Trophoblast cell (in vitro differentiated cells and primary cell): ENCODE measurements at regions not wholly inside any gene's neighbourhood (a gene's known extent, or its start where the extent isn't known, plus 50 kb on each side); places are given as distances from the start of the nearest gene placed in this dataset.

Source experiments
- DNase-seq, 2 donors: peaks; one replicate each; pipeline ENCODE4 v3.0.0-alpha.2; 2016
- H2AFZ ChIP-seq: 2 replicates; pipeline ENCODE4 v1.6.1; 2013; ENCODE audit warnings: low read length, moderate library complexity, mild to moderate bottlenecking; ENCODE audit not compliant: insufficient read depth, poor library complexity
- H2AK5ac ChIP-seq: 2 replicates; pipeline ENCODE4 v1.6.1; 2013; ENCODE audit warnings: mild to moderate bottlenecking, low read length
- H2BK120ac ChIP-seq: 2 replicates; pipeline ENCODE4 v1.6.1; 2013; ENCODE audit warnings: low read length, mild to moderate bottlenecking, moderate library complexity; ENCODE audit not compliant: insufficient read depth, poor library complexity
- H2BK12ac ChIP-seq: 2 replicates; pipeline ENCODE4 v1.6.1; 2013; ENCODE audit warnings: mild to moderate bottlenecking, low read length, moderate library complexity
- H2BK5ac ChIP-seq: 2 replicates; pipeline ENCODE4 v1.6.1; 2013; ENCODE audit warnings: low read length, low read depth, moderate library complexity, mild to moderate bottlenecking; ENCODE audit not compliant: poor library complexity
- H3K14ac ChIP-seq: 2 replicates; pipeline ENCODE4 v1.6.1; 2013; ENCODE audit warnings: mild to moderate bottlenecking, low read length
- H3K18ac ChIP-seq: 2 replicates; pipeline ENCODE4 v1.6.1; 2013; ENCODE audit warnings: mild to moderate bottlenecking, low read length
- H3K23ac ChIP-seq: 2 replicates; pipeline ENCODE4 v1.6.1; 2013; ENCODE audit warnings: low read length
- H3K27ac ChIP-seq: 2 replicates; pipeline ENCODE4 v1.5.1; 2013; ENCODE audit warnings: low read depth, mild to moderate bottlenecking, inconsistent platforms, low read length, moderate library complexity
- H3K27me3 ChIP-seq: 2 replicates; pipeline ENCODE4 v1.6.1; 2013; ENCODE audit warnings: inconsistent platforms, mild to moderate bottlenecking, low read length, moderate library complexity; ENCODE audit not compliant: insufficient read depth
- H3K36me3 ChIP-seq, 2 experiments: 1 replicate in 1 of 2; 2 replicates in 1 of 2; pipeline ENCODE4 v1.6.1; 2013; ENCODE audit warnings: low read length in 2 of 2, mild to moderate bottlenecking in 2 of 2, moderate library complexity in 1 of 2; ENCODE audit not compliant: insufficient read depth in 2 of 2, control insufficient read depth in 1 of 2
- H3K4ac ChIP-seq: 2 replicates; pipeline ENCODE4 v1.6.1; 2013; ENCODE audit warnings: low read depth, mild to moderate bottlenecking, low read length, moderate library complexity
- H3K4me1 ChIP-seq, 2 experiments: 1 replicate in 1 of 2; 2 replicates in 1 of 2; pipeline ENCODE4 v1.6.1; 2013; ENCODE audit warnings: low read length in 2 of 2, mild to moderate bottlenecking in 2 of 2, moderate library complexity in 1 of 2; ENCODE audit not compliant: insufficient read depth in 2 of 2, control insufficient read depth in 1 of 2
- H3K4me2 ChIP-seq: 2 replicates; pipeline ENCODE4 v1.6.1; 2013; ENCODE audit warnings: inconsistent platforms, mild to moderate bottlenecking, low read length, moderate library complexity
- H3K4me3 ChIP-seq: 2 replicates; pipeline ENCODE4 v1.5.1; 2013; ENCODE audit warnings: mild to moderate bottlenecking, low read depth, low read length, inconsistent platforms
- H3K79me1 ChIP-seq: one replicate; pipeline ENCODE4 v1.6.1; 2013; ENCODE audit warnings: low read length
- H3K79me2 ChIP-seq: 2 replicates; pipeline ENCODE4 v1.6.1; 2013; ENCODE audit warnings: low read length, mild to moderate bottlenecking; ENCODE audit not compliant: control insufficient read depth, insufficient read depth, poor library complexity
- H3K9ac ChIP-seq: 2 replicates; pipeline ENCODE4 v1.6.1; 2013; ENCODE audit warnings: mild to moderate bottlenecking, low read length
- H3K9me3 ChIP-seq: 2 replicates; pipeline ENCODE4 v1.6.1; 2013; ENCODE audit warnings: low read depth, mild to moderate bottlenecking, control low read depth, inconsistent platforms, low read length; ENCODE audit not compliant: insufficient read depth
- H4K12ac ChIP-seq: 2 replicates; pipeline ENCODE4 v1.6.1; 2013; ENCODE audit warnings: low read depth, mild to moderate bottlenecking, low read length, moderate library complexity
- H4K8ac ChIP-seq: 2 replicates; pipeline ENCODE4 v1.6.1; 2013; ENCODE audit warnings: low read depth, mild to moderate bottlenecking, low read length, moderate library complexity
- H4K91ac ChIP-seq: one replicate; pipeline ENCODE4 v1.6.1; 2013; ENCODE audit warnings: low read depth, mild to moderate bottlenecking, low read length, moderate library complexity
- WGBS: extraction: QIAGEN DNeasy Blood & Tissue Kit; methylation state at CpG from one replicate; pipeline ENCODE4 v1.1.7; 2013; ENCODE audit warnings: missing lambda C conversion rate; ENCODE audit not compliant: insufficient read length, insufficient coverage; ENCODE audit errors: extremely low coverage; 5-methylcytosine and 5-hydroxymethylcytosine counted together

DNA sequence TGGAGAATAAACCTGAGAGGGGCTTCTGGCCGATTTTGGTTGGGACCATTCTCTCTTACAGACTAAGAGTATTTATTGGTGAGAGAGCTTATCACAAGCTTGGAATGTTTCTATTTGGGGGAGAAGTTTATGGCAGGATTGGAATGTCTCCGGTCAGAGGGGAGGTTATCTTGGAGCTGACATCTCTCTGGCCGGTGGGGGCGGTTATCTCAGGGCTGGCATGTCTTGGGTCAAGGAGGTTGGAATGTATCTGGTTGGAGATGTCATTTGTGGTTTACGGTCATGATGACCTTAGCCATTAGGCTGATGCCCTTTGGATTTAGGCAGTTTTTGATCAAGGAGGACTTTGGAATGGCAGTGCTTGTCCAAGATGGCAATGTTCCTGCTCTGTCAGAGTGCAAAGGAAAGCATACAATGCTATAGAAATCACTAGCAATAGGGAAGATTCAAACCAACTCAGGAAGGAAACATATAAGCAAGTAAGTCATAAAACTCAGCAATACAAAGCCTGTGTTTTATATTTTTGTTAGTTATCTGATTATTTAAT, 362.4 kb upstream of the LRATD1 start:
- Histone ChIP-seq H3K4me2 (no peak overlapping the region), H3K4ac (no peak overlapping the region), H3K79me1 (no peaks in the 10 kb centered on the region), H3K9ac (no peak overlapping the region), H2AFZ (no peak overlapping the region), H2BK12ac (no peak overlapping the region), H4K12ac (no peak overlapping the region), H3K27ac (no peak overlapping the region), H3K36me3 (no peaks in the 10 kb centered on the region), H2BK5ac (no peak overlapping the region), H3K4me3 (no peak overlapping the region), H3K9me3 (no peaks in the 10 kb centered on the region), H3K4me1 (no peaks in the 10 kb centered on the region), H2AK5ac (no peak overlapping the region), H4K8ac (no peak overlapping the region), H3K18ac (no peak overlapping the region), H2BK120ac (no peak overlapping the region), H3K27me3 (no peaks in the 10 kb centered on the region), H3K23ac (no peak overlapping the region), H4K91ac (no peak overlapping the region), H3K79me2 (no peaks in the 10 kb centered on the region), H3K14ac (no peak overlapping the region)
- WGBS: no CpG with 5 or more reads among the region's 5 CpGs
- DNase-seq: no peak

DNA sequence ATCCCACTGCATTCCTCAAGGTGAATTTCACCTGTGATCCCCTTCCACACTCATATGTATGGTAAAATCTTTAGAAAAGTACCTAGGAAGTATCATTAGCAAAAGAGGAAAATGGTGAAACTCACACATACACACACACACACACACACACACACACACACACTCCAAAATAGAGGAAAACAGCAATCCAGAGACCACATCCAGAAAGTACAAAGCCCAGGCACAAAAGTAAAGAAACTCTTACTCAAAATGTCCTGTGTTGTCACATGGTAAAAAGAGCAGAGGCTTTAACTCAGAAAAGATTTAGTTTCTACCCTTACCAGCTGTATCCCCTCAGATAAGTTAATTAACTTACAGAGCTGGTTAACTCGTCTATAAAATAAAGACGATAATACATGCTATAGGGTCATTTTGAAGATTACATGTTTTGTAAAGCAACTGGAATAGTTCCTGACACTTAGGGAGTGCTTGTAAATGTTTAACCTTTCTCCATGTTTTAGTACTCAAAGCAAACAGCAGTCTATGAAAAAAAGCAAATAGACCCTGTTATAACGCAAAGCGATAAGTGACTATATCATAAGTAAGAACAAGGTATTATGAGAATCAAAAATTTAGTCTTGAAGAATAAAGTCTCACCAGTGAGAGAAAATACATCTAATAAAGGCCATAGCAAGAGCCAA, 360.0 kb upstream of the LRATD1 start:
- H2BK5ac ChIP-seq: no peak overlapping the region
- H2BK120ac ChIP-seq: no peak overlapping the region
- H3K79me1 ChIP-seq: no peaks in the 10 kb centered on the region
- no peak overlapping the region for H3K27ac ChIP-seq
- H2AFZ ChIP-seq: no peak overlapping the region
- no CpG with 5 or more reads among the region's 4 CpGs for WGBS
- no peak overlapping the region for H4K91ac ChIP-seq
- no peak overlapping the region for H3K14ac ChIP-seq
- no peak overlapping the region for H3K4me3 ChIP-seq
- no peaks in the 10 kb centered on the region for H3K9me3 ChIP-seq
- H2BK12ac ChIP-seq: no peak overlapping the region
- H3K4me1 ChIP-seq: no peaks in the 10 kb centered on the region
- H4K8ac ChIP-seq: no peak overlapping the region
- no peak overlapping the region for H3K23ac ChIP-seq
- no peaks in the 10 kb centered on the region for H3K36me3 ChIP-seq
- no peak overlapping the region for H2AK5ac ChIP-seq
- H3K4me2 ChIP-seq: no peak overlapping the region
- no peak overlapping the region for H3K18ac ChIP-seq
- no peak overlapping the region for H3K9ac ChIP-seq
- H4K12ac ChIP-seq: no peak overlapping the region
- H3K4ac ChIP-seq: no peak overlapping the region
- H3K27me3 ChIP-seq: no peaks in the 10 kb centered on the region
- no peak for DNase-seq
- no peaks in the 10 kb centered on the region for H3K79me2 ChIP-seq

DNA sequence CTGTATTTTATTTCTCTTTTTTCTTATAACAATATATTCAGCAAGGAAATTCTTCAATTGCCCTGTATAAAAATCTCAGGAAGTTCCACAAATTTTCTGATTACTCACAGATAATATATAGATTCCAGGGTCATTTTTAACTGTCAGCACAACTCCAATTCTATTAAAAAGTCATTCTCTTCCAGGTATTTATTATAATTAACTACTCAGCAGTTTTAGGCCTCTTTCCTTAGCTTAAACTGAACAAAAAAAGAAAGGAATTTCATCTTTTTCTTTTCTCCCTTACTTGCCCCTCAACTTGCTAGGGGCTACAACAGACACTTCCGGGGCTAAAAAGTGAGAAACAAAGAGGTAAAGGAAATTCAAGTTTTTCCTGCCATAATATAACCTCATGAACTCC, 358.9 kb upstream of the LRATD1 start:
- Histone ChIP-seq H2AFZ (no peak overlapping the region), H2BK120ac (no peak overlapping the region), H3K14ac (no peak overlapping the region), H2BK12ac (no peak overlapping the region), H3K79me1 (no peaks in the 10 kb centered on the region), H3K27me3 (no peaks in the 10 kb centered on the region), H4K8ac (no peak overlapping the region), H3K4ac (no peak overlapping the region), H2BK5ac (no peak overlapping the region), H2AK5ac (no peak overlapping the region), H3K4me2 (no peak overlapping the region), H4K12ac (no peak overlapping the region), H3K36me3 (no peaks in the 10 kb centered on the region), H3K18ac (no peak overlapping the region), H4K91ac (no peak overlapping the region), H3K79me2 (no peaks in the 10 kb centered on the region), H3K27ac (no peak overlapping the region), H3K9ac (no peak overlapping the region), H3K4me1 (no peaks in the 10 kb centered on the region), H3K4me3 (no peak overlapping the region), H3K9me3 (no peaks in the 10 kb centered on the region), H3K23ac (no peak overlapping the region)
- DNase-seq: no peak
- WGBS: no CpG with 5 or more reads among the region's 1 CpG

DNA sequence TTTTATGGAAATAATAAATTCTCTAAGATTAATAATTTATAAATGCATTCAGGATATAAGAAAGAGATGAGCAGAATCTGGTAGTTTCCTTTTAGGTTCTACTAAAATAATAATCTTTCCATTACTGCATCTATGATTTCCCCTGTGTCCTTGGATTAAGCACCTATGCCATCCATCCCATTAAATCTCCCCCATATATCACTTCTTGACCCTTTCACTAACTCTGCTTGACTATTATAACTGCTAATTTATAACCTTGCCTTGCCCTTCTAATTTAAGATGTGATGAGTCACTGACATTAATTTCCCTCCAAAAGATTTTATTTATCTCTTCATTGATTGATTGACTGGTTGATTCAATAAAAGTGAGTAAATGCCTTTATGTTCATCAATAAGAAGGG, 348.3 kb upstream of the LRATD1 start:
- H4K8ac ChIP-seq: no peak overlapping the region
- H3K27ac ChIP-seq: no peak overlapping the region
- no peak overlapping the region for H3K4me3 ChIP-seq
- no peaks in the 10 kb centered on the region for H3K79me2 ChIP-seq
- H2BK5ac ChIP-seq: no peak overlapping the region
- H4K91ac ChIP-seq: no peak overlapping the region
- H2BK12ac ChIP-seq: no peak overlapping the region
- no peak overlapping the region for H2BK120ac ChIP-seq
- H4K12ac ChIP-seq: no peak overlapping the region
- H2AK5ac ChIP-seq: no peak overlapping the region
- H3K23ac ChIP-seq: no peak overlapping the region
- H3K18ac ChIP-seq: no peak overlapping the region
- H3K36me3 ChIP-seq: no peaks in the 10 kb centered on the region
- no peaks in the 10 kb centered on the region for H3K27me3 ChIP-seq
- H3K4ac ChIP-seq: no peak overlapping the region
- H3K9me3 ChIP-seq: no peaks in the 10 kb centered on the region
- no peak for DNase-seq
- H3K9ac ChIP-seq: no peak overlapping the region
- peaks cover 5% of the 10 kb centered on the region for H3K79me1 ChIP-seq
- H2AFZ ChIP-seq: no peak overlapping the region
- H3K4me2 ChIP-seq: no peak overlapping the region
- H3K14ac ChIP-seq: no peak overlapping the region
- H3K4me1 ChIP-seq: peaks cover 4 to 8% of the 10 kb centered on the region in 2 experiments
